Left forelimb (tissue), 1 donor: ENCODE measurements at regions not wholly inside any gene's neighbourhood (a gene's known extent, or its start where the extent isn't known, plus 50 kb on each side); places are given as distances from the start of the nearest gene placed in this dataset.
A peak's percentile ranks its signal among the peaks of the same experiment; 100 is the strongest.
"Not testable (repeated sequence)": the region's sequence is repeated elsewhere in the genome, so short reads cannot be mapped to it uniquely, and the experiment has no call there.

Experiments
- DNase-seq: peaks from one replicate; pipeline ENCODE4 v3.0.0-alpha.2; 2018; ENCODE audit warnings: low spot score

DNA sequence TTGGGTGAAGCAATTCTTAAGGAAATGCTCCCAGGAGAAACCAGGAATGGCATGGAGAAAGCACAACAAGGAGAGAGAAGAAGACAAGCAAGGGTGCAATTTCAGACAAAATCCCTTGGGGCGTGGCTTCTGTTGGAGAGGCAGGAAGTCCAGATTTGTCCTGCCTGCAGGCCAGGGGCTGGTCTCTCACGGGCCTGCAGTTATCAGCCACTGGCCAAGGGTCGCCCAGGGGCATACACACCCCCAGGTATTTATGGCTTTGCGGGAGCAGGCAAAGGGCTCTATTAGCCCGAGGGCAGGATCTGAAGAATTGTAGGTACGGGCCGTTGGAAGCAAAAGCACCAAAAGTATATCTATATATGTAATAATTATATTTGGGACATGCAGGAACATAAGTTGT lies 87.7 kb downstream of the IYD start:
- DNase-seq = no peak

DNA sequence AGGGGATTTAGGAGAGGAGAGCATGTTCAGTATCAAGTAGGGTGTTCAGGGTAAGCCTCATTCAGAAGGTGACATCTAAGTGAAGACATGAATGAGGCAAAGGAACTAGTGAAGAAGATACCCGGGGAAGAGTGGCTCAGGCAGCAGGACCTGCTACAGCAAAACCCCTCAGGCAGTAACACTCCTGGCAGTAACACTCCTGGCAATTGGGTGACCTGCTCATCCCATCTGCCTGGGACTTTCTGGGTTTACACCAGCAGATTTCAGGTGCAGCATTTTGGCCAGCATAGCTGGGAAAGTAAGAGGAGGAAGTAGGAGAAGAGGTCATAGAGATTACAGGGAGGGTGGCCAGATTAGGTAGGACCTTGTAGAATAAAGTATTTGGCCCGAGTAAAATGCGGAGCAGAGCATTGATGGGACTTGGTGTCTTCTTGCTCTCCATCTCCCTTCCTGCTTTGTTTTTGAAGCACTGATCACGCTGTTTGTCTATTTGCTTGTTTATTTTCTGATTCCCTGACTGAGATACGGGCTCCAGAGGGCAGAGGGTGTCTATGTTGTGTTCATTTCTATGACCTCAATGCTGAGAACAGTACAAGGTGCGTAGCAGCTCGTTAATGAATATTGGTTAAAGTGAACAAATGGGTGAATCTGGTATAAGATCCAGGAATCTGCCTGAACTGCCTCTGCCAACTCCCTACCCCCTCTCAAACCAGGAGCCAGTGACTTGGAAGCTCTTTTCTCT lies 88.3 kb downstream of the IYD start:
- no peak for DNase-seq

DNA sequence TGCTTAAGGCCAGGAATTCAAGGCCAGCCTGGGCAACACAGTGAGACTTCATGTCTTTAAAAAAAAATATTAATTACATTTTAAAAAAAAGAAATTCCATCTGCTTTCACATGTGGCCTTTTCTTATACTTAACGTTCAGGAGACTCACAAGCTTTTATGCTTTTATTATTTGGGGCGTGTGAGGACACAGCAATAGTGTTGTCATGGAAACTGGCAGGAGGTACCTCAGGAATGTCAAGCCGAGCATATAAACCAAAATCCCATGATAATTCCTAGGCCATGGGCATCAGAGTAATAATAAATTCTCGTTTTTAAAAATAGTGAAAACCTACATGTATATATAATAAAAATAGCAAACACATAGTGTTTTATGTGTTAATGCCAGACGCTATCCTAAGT lies 89.8 kb downstream of the IYD start:
- DNase-seq = no peak

DNA sequence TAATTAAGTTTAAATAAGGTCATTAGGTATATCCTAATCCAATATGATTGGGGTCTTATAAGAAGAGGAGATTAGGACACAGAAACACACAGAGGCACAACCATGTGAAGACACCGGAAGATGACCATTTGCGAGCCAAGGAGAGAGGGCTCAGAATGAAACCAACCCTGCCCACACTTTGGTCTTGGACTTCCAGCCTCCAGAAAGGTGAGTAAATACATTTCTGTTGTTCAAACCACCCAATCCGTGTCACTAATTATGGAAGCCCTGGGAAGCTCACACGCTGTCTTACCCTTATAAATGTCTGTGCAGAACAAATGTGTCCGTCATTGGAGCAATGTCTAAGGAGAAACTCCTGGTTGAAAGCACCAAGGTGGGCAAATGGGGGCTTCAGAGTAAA lies 95.0 kb downstream of the IYD start:
- no peak for DNase-seq

DNA sequence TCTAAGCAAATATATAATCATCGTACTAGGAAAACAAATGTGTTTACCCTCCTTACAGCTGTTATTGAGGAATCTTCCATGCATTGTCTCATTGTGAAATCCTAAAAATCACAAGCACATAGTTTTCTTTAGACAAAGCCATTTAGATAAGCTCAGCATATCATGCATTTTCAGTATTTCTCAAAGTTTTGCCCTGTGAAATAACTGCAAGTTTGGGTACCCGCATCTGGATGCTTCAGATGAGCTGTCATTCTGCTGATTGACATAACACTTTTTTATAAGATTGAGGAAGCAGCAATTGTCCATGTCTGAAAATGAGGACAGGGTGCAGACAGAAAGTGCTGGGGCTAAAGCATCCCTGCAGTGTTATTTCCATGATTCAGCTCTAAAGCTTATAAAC lies 96.2 kb downstream of the IYD start:
- no peak for DNase-seq

DNA sequence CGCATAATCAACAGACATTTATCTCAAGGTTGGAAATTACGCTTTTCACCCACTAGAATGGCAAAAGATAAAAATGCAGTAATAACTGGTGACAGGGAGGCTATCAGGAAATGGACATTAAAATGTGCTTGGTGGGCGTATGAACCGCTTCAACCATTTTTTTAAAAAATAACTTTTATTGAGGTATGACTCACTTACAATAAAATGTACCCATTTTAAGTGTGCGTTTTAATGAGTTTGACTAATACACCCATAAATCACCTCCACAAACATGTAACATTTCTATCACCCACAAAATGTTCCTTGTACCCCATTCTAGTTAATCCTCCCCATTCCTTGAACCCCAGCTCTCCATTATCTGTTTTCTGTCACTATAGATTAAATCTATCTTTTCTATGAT lies 96.8 kb downstream of the IYD start:
- no peak for DNase-seq

DNA sequence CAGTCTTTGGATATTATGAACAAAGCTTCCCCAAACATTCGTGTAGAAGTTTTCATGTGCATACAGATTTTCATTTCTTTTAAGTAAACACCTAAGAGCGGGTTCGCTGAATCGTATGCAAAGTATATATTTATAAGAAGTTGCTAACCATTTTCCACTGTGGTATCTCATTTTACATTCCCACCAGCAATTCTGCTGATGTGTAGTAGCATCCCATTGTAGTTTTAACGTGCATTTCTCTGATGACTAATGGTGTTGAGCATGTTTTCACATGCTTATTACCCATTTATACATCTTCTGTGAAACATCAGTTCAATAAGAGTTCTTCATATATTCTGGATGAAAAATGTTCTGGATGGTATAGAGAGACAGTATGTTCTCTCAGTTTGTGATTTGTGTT lies 97.4 kb downstream of the IYD start:
- DNase-seq = no peak

DNA sequence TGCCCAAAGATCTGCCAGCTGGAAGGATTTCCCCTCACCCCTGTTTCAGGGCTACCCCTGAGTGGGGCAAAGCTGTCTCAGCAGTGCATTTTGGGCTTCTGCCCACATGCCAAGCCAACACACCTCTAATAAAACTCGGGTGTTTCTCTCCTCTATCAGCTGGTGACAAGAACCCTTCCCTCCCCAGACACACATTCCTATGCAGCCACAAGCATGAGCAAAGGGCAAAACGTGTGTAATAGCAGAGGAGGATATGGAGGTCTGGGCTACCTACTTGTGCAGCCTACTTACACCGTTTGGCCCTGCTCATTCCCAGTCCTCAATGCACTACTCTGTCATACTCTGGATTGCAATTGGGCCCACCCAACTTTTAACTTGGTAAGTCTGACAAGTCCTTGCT lies 101.3 kb downstream of the IYD start:
- no peak for DNase-seq

DNA sequence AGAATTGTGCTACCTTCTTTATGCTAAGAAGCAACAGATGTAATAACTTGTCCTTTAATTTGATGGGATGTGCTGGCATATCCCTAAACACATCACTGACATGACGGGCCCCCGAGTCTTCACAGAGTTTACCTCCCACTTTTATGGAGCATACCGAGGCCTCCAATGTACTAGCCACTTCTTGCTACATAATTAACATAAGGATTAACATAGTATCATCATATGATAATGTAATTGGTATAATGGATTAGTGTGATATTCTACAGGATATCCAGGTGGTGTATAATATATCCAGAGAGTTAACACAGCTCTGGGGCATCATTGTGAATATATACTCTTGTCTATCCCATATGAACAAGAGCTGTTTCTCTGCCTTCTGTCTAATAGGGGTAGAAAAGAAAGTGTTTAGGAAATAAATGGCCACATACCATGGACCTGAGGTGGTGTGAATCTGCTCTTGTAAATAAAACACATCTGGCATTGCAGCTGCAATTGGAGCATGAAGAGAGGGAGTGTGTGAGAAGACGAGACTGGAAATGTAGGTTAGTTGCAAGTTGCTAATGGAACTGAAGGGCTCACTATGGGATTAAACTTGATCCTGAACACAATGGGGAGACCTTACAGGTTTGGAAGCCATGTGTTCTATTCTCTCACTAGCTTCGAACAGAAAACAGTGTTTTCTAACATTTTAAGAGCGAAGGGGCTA lies 102.3 kb downstream of the IYD start:
- no peak for DNase-seq

DNA sequence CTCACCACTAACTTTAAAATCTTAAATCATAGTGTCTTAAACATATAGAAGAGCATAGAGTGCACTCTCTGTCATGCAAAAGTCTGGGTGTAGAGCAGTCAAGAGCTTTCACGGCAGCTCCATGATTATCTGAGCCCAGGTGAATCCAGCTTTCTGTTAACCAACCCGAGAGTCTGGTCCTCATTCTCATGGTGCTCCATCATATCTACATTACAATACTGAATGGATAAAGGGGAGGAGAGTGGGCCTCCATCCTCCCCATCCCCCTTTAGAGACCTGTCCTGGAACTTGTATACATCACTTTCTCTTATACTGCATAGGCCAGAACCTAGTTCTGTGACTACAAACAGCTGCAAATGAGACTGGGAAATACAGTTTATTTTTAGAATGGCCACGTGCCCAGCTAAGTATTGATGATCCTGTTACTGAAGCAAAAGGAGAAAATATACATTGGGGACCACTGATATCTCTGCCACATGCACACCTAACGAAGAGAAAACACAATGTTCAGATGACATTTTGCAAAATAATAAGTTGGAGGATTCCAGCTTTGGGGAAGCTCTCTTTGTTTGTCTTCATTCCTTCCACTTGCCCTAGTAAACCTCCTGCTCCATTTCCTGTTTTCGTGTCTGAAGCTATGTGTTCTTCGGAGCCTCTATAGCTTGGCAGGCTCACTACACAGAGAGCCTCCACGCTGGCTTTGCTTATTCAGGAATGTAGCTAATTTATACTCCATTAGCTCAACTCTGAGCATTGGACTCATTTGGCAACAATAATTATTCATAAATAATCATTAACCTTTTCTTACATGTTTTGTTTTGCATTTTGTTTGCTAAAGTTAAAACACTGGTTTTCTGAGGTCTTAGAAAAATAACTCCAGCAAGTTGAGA lies 110.1 kb downstream of the IYD start:
- no peak for DNase-seq

DNA sequence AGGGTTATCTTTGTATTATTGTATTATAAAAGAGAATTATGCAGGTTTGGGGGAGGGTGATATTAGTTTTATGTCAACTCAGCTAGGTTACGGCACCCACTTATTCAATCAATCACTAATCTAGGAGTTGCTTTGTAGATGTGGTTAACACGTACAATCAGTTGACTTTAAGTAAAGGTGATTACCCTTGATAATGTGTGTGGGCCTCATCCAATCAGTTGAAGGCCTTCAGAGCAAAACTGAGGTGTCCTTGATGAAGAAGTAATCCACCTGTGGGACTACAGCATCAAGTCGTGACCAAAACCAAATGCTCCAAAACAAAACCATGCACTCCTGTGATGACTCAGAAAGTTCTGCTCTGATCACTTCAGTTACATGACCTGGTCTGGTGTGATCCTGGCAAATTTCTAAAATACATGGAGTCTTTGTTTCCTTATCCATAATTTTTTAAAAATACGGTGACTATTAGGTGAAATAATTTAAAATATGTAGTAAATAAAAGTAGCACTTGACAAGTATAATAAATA lies 114.1 kb downstream of the IYD start:
- no peak for DNase-seq

DNA sequence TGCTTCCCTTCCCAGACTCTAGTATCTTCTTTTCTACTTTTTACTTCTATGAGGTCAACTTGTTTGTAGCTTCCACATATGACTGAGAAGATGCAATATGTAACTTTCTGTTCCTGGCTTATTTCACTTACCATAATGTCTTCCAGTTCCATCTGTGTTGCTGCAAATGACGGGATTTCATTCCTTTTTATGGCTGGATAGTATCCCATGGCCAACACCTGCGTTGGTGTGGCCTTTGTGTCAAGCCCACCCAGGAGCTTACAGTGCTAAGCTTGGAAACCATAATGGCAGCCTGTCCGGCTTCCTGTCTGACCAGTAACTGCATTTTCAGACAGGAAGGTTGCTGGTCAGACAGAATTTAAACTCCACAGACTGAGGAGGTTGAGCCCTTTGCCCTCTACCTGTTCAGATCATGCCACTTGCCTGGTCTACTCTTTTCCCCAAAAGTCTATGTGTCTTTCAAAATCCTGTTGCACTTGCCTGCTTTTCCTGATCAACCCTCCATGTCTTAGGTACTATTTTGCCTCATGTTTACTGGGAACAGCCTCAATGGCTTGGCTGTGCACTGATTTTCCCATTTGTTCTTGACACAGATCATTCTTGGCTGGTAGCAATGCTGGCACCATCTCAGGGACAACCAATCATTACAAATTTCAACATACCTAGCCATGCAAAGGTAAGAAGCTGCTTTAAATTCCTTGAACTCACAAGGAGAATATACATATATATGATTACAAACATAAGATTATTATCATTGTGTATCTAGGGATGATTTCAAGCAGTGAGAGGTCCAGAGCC lies 114.3 kb upstream of the PLEKHG1 start:
- DNase-seq = no peak

DNA sequence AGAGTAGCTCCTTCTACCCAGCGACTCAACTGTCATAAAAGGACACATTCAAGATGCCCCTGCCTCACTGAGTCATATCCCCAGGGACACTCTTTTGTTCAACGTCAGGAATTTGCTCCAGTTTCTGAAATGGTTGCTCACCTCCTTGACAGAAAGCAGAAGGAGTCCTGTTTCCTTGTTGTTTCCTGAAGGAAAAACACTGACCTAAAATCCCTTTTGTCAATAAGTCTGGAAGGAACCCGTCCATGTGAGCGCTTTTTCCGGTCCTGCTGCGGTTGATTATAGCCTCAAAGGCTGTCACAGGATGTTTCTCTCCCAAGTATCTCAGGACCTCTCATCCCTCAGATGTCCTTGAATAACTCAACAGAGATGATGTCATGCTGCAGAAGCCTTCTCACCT lies 113.6 kb upstream of the PLEKHG1 start:
- no peak for DNase-seq

DNA sequence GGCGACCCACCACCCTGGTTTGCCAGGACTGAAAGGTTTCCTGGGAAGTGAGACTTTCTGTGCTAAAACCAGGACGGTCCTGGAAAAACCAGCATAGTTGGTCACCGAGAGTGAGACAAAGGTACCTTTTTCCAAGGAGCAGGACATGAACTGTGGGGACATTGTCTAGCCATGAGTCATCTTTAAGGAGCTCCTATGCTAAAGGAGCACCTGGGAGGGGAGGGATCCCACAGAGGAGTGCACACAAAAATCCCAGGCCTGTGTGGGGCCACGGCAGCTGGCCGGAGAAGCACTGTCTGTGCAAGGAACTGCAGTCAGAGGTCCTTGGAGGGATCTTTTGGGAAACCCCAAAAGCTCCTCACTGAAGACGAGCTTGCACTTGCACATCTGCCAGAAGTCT lies 109.1 kb upstream of the PLEKHG1 start:
- DNase-seq = no peak

DNA sequence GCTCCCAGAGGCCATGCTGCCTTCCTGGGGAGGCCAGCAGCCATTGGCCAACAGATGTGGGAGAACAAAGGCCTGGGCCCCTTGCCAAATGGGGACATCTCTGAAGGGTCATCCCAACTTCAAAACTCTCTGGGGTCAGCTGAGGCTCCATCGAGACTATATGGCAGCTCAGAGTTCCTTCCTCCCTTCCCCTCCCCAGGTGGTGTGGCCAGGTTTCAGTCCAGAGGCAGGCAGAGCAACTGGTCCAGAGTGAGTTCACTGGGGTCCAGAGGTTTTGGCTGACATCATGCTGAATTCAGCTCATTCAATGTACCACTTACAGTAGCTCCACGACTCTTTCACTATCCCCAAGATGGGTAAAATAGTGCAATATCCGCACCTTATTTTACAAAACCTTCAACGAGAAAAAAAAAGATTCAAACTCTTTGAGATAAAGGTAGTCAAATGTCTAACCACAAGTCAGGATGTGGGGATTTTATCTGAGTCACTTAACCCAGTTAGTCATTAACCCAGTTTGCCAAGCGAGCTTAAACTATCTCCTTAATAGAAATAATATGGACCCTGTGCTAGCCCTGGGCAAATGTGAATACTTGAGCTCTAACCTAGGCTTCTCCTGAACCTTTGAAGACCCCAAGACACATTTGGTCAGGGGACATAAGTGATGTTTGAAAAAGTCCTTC lies 108.4 kb upstream of the PLEKHG1 start:
- no peak for DNase-seq

DNA sequence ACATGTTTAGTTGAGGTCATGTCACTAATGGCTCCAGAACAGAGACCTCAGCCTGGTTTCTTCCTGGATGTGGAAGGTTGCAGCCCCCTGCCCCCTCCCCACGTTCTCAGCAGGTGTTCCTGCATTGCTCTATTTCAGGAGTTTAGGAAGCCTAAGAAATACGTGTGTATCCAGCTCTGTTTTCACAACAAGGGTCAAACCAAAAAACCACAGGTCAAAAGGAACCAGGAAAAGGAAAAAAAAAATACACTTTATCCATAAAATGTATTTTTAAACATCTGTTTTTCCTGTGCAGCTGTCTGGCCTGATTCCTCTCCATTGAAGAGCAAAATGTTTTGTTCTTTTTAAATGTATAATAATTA lies 107.9 kb upstream of the PLEKHG1 start:
- no peak for DNase-seq

DNA sequence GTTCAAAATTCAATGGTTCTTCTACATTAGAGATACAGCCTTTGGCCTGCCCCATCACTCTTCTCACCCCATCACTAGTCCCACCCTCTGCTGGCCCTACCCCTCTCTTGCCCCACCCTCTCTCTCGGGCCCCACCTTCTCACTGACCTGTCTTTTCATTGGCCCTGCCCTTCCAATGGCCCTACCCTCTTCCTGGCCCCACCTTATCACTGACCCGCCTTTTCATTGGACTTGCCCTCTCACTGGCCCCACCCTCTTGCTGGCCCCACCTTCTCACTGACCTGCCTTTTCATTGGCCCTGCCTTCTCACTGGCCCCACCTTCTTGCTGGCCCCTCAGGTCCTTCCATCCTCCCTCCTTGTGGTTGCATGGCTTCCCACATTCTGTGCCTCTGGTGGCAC lies 107.2 kb upstream of the PLEKHG1 start:
- DNase-seq = no peak

DNA sequence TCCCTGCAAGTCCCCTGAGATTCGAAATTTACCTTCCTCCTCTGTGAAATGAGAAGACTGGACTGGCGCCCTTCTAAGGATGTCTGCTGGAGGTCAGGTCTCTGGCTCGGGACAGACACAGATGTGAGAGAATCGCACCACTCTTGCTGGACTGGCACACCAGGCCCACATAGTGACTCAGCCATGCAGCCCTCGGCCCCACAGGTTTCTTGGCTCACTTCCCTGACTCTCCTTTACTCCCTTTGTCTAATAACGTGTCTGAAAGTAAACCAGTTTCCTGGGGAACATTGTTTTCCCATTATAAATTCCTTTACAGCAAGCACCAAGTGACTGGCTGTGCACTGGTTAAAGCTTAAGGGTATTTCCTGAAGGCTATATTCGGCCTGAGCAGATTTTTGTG lies 106.7 kb upstream of the PLEKHG1 start:
- DNase-seq = no peak

DNA sequence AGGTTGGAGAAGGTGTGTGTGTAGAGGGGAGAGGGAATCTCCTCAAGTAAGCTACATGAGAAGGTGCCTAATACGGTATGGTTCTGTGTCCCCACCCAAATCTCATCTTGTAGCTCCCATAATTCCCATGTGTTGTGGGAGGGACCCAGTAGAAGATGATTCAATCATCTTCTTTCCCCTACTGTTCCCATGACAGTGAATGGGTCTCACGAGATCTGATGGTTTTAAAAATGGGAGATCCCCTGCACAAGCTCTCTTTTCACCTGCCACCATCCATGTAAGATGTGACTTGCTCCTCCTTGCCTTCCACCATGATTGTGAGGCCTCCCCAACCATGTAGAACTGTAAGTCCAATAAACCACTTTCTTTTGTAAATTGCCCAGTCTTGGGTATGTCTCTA lies 106.1 kb upstream of the PLEKHG1 start:
- DNase-seq = not testable (repeated sequence)

DNA sequence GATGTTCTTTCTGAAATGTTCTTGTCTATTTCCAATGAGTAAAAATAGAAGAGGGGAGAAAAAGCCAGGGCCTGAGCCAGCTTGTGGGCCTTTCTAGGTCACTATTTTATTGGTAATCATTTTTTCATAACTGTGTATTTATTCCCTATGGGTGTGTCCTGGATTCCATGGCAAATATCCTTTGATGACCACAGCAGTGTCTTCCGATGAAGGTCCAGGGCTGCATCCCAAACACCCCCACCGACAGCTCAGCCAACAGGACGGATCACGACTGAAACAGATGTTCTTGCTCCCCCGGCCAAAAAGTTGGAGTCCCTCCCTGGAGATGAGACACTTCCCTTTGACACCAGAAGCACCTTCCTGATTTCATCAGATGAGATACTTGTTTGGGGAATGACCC lies 105.4 kb upstream of the PLEKHG1 start:
- peak; percentile 75 for DNase-seq

DNA sequence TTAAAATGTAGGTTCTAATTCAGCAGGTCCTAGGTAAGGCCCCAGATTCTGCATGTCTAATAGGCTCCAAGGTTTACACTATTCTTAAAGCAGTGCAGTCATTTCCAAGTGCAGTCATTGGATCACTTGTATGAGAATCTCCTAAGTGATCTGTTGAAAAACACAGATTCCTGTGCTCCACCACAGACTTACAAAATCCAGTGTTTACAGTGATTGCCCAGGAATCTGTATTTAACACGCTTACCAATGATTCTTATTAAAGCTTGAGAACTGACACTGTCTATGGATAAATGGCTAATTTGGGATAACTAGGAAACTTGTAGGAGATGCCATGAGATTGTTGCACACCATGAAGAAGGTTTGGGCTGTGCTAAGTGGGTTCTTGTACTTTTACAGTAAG lies 104.6 kb upstream of the PLEKHG1 start:
- DNase-seq = no peak
